GM19438 (cell line): ENCODE measurements at regions not wholly inside any gene's neighbourhood (a gene's known extent, or its start where the extent isn't known, plus 50 kb on each side); places are given as distances from the start of the nearest gene placed in this dataset.

Source experiments
- ATAC-seq: cut with Tn5 transposase; IDR thresholded peaks from one replicate; pipeline ENCODE4 v1.9.1; 2021; ENCODE audit warnings: low read depth; ENCODE audit not compliant: unreplicated experiment

DNA sequence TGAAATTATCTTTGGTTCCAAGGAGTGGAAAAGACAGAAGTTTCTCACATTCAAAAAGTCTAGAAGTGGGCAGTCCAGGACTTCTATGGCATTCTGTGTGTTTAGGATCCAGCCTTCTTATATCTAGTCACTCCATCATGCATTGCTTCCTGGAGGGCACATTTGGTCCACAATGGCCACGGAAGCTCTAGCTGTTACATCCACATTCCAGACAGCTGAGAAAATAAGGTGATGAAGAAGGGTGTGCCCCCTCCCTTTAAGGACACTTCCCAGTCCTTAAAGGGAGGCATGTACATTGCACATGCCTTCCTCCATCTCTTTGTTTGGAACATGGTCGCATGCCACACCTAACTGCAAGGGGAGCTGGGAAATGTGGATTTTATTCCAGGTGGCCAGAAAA, 59.9 kb upstream of the BZW1 start:
- ATAC-seq, result no peak

DNA sequence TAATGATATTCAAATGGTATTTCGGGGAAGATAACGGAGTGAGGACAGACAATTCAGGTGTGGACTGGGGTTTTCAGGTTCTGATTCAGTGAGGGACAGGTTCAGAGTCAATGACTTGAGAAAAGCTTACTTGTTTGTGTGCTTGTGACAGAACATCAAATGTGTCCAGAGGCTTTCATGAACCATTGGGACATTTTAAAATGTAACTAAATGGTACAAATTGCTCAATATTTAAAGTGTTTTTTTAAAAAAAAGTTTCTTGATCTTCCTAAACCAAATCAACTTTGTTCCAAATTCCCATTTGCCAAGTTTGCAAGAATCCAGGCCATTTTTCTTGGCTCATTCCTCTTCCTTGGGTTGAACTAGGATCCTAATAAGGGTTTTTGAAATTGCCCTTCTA, 59.4 kb upstream of the BZW1 start:
- ATAC-seq, result no peak

DNA sequence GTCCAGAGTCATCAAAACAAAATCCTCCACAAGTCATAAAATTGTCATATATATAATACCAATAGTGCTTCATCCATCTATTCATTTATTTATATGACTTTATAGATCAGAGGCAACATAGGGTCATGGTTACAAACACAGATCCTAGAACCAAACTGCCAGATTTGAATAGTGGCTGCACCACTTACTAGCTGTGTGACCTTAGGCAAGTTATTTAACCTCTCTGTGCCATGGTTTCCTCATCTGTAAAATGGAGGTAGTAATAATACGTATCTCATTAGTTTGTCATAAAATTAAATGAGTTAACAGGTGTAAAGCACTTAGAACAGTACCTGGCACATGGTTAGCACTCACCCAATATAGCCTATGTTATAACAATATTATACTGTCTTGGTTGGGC, 58.9 kb upstream of the BZW1 start:
- no peak for ATAC-seq

DNA sequence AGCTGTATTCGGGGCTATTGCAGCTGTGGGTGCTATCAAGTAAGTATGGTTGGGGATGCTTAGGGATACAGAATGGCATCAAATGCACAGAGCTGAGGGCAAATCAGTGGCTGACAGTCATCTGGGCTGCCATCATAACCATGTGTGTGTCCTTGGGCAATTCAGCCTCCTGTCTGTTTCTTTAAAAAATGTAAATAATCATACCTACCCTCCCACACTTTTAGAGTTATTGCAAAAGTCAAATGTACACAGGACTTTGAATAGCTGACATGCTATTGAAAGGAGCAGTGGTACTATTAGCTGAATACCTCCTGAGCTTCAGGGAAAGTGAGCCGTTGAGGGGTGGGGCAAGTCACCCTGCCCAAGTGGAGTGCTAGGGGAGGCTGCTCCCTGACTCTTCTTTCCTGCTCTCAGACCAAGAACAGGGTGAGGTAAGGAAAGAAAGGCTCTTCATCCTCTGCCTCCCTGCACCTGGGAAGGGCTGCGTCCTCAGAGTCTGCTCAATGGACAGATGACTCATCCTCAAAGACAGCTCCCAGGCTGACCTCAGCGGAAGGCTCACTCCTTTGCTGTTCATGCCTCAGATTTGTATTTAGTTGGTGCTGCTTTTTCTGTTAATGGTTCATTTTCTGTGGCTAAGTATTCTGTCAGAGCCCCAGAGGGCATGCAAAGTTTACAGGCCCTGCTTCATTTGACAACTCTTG, 54.9 kb upstream of the BZW1 start:
- ATAC-seq, result peak; percentile 92

DNA sequence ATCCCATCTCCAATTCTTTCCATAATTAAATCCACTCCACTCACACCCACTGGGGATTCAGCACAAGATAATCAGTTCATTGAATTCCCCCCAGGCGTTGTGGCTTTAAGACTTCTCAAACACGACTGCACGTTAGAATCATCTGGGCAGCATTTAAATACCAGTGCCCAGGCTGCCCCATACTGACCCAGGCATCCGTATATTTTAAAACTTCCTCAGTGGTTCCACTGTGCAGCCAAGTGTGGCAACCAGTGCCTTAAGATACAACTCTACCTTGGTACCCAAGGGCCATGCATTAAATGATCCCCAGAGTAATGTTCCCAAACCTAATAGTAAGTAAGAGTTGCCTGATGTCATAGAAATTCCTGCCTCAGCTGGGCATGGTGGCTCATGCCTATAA, 54.3 kb upstream of the BZW1 start:
- ATAC-seq, result peak; percentile 37

- no peak for ATAC-seq
Observed at GRCh38 chr2:200758341-200758740, 53.4 kb upstream of the BZW1 start.

- ATAC-seq, result no peak
Observed at GRCh38 chr2:200761266-200761665, 50.4 kb upstream of the BZW1 start.
